DND-41 (cell line): ENCODE measurements at regions not wholly inside any gene's neighbourhood (a gene's known extent, or its start where the extent isn't known, plus 50 kb on each side); places are given as distances from the start of the nearest gene placed in this dataset.

Experiments used
- CTCF ChIP-seq: IDR thresholded peaks from 2 replicates; pipeline ENCODE4 v1.5.1; 2012; ENCODE audit warnings: borderline replicate concordance, low read length, moderate library complexity, mild to moderate bottlenecking; ENCODE audit not compliant: poor library complexity, severe bottlenecking; ENCODE audit errors: extremely low read depth
- EZH2 ChIP-seq: IDR thresholded peaks from 3 replicates; pipeline ENCODE4 v1.6.1; 2012; ENCODE audit warnings: borderline replicate concordance, low read depth, mild to moderate bottlenecking, moderate library complexity, low read length, inconsistent platforms; ENCODE audit not compliant: severe bottlenecking

- TF ChIP-seq CTCF, result no peak
- TF ChIP-seq EZH2, result no peak
Observed at GRCh38 chr7:41399171-41399570, 303.7 kb downstream of the INHBA start.
